ENCODE measurements at regions not wholly inside any gene's neighbourhood (a gene's known extent, or its start where the extent isn't known, plus 50 kb on each side); places are given as distances from the start of the nearest gene placed in this dataset.
"Not testable (repeated sequence)": the region's sequence is repeated elsewhere in the genome, so short reads cannot be mapped to it uniquely, and the experiment has no call there.

GRCh38 chr7:24102988-24103387, 181.0 kb upstream of the NPY start:
- Histone ChIP-seq H3K36me3 (no peaks in the 10 kb centered on the region), H3K27ac (no peak overlapping the region), H3K4me1 (no peaks in the 10 kb centered on the region), H3K27me3 (no peaks in the 10 kb centered on the region), H3K4me3 (no peak overlapping the region), H3K9me3 (peaks cover 3 to 6% of the 10 kb centered on the region in 2 donors)
- TF ChIP-seq POLR2A (IDR thresholded peaks at IDR 0.05) (no peak), CTCF (IDR thresholded peaks at IDR 0.05) (no peak), POLR2AphosphoS5 (IDR thresholded peaks at IDR 0.05) (no peak)
- intact Hi-C loops (cut with DNase I; ENCODE audit: low total_unique reads) = no loop called here
- DNase-seq (ENCODE audit: low spot score in 2 of 2) = no peak

- Histone ChIP-seq H3K27me3 (no peaks in the 10 kb centered on the region), H3K4me1 (no peaks in the 10 kb centered on the region), H3K36me3 (no peaks in the 10 kb centered on the region), H3K4me3 (no peak overlapping the region), H3K9me3 (no peaks in the 10 kb centered on the region), H3K27ac (no peak overlapping the region)
- intact Hi-C loops (cut with DNase I; ENCODE audit: low total_unique reads) = no loop called here
- no peak for TF ChIP-seq POLR2AphosphoS5 (IDR thresholded peaks at IDR 0.05)
- TF ChIP-seq POLR2A (IDR thresholded peaks at IDR 0.05) = no peak
- TF ChIP-seq CTCF (IDR thresholded peaks at IDR 0.05) = no peak
- no peak for DNase-seq (ENCODE audit: low spot score in 2 of 2)
Observed at GRCh38 chr7:24108906-24109376, 175.0 kb upstream of the NPY start.

- no peak for DNase-seq (ENCODE audit: low spot score in 2 of 2)
- Histone ChIP-seq H3K27me3 (no peaks in the 10 kb centered on the region), H3K27ac (no peak overlapping the region), H3K4me1 (no peaks in the 10 kb centered on the region), H3K4me3 (no peak overlapping the region), H3K9me3 (no peaks in the 10 kb centered on the region), H3K36me3 (no peaks in the 10 kb centered on the region)
- no peak for TF ChIP-seq POLR2A (IDR thresholded peaks at IDR 0.05)
- no peak for TF ChIP-seq CTCF (IDR thresholded peaks at IDR 0.05)
- TF ChIP-seq POLR2AphosphoS5 (IDR thresholded peaks at IDR 0.05) = no peak
- intact Hi-C loops (cut with DNase I; ENCODE audit: low total_unique reads) = no loop called here
Observed at GRCh38 chr7:24110056-24110455, 173.9 kb upstream of the NPY start.

GRCh38 chr7:24113506-24113905, 170.5 kb upstream of the NPY start:
- no peaks in the 10 kb centered on the region for H3K27me3 ChIP-seq
- no peak overlapping the region for H3K4me3 ChIP-seq
- H3K4me1 ChIP-seq = no peaks in the 10 kb centered on the region
- no peak overlapping the region for H3K27ac ChIP-seq
- no peak for TF ChIP-seq CTCF (IDR thresholded peaks at IDR 0.05)
- no peak for TF ChIP-seq POLR2A (IDR thresholded peaks at IDR 0.05)
- TF ChIP-seq POLR2AphosphoS5 (IDR thresholded peaks at IDR 0.05) = no peak
- no peak for DNase-seq (ENCODE audit: low spot score in 2 of 2)
- H3K36me3 ChIP-seq = no peaks in the 10 kb centered on the region
- intact Hi-C loops (cut with DNase I; ENCODE audit: low total_unique reads) = no loop called here
- no peaks in the 10 kb centered on the region for H3K9me3 ChIP-seq

GRCh38 chr7:24115661-24116060, 168.3 kb upstream of the NPY start:
- TF ChIP-seq POLR2A (IDR thresholded peaks at IDR 0.05) (no peak), POLR2AphosphoS5 (IDR thresholded peaks at IDR 0.05) (no peak), CTCF (IDR thresholded peaks at IDR 0.05) (no peak)
- Histone ChIP-seq H3K4me3 (no peak overlapping the region), H3K9me3 (no peaks in the 10 kb centered on the region), H3K4me1 (no peaks in the 10 kb centered on the region), H3K27me3 (no peaks in the 10 kb centered on the region), H3K27ac (no peak overlapping the region), H3K36me3 (no peaks in the 10 kb centered on the region)
- no peak for DNase-seq (ENCODE audit: low spot score in 2 of 2)
- intact Hi-C loops (cut with DNase I; ENCODE audit: low total_unique reads) = no loop called here

GRCh38 chr7:24117903-24118499, 166.0 kb upstream of the NPY start:
- H3K4me1 ChIP-seq; H3K4me3 ChIP-seq; H3K36me3 ChIP-seq; H3K27ac ChIP-seq; DNase-seq (ENCODE audit: low spot score in 2 of 2); H3K9me3 ChIP-seq; H3K27me3 ChIP-seq; intact Hi-C loops (cut with DNase I; ENCODE audit: low total_unique reads): not testable (repeated sequence)
